ENCODE measurements at regions not wholly inside any gene's neighbourhood (a gene's known extent, or its start where the extent isn't known, plus 50 kb on each side); places are given as distances from the start of the nearest gene placed in this dataset.
"Not testable (repeated sequence)": the region's sequence is repeated elsewhere in the genome, so short reads cannot be mapped to it uniquely, and the experiment has no call there.

GRCh38 chr22:19603346-19603745, 79.1 kb upstream of the CLDN5 start:
- not testable (repeated sequence) for DNase-seq

GRCh38 chr22:19603767-19604166, 79.6 kb upstream of the CLDN5 start:
- no peak for DNase-seq

GRCh38 chr22:19604711-19605268, 80.6 kb upstream of the CLDN5 start:
- no peak for DNase-seq

GRCh38 chr22:19605508-19606331, 81.5 kb upstream of the CLDN5 start:
- DNase-seq, result no peak

GRCh38 chr22:19606332-19607191, 82.4 kb upstream of the CLDN5 start:
- DNase-seq, result no peak

- DNase-seq, result peak in 1 of 2 donors; percentile 47
Observed at GRCh38 chr22:19607192-19608002, 83.2 kb upstream of the CLDN5 start.

- no peak for DNase-seq
Observed at GRCh38 chr22:19608003-19608690, 83.9 kb upstream of the CLDN5 start.

GRCh38 chr22:19609753-19610152, 85.5 kb upstream of the CLDN5 start:
- DNase-seq, result not testable (repeated sequence)

GRCh38 chr22:19610518-19611253, 86.5 kb upstream of the CLDN5 start:
- peak; percentile 19 to 38 for DNase-seq

- no peak for DNase-seq
Observed at GRCh38 chr22:19611590-19611989, 87.4 kb upstream of the CLDN5 start.

GRCh38 chr22:19612866-19613572, 88.8 kb upstream of the CLDN5 start:
- no peak for DNase-seq

GRCh38 chr22:19614536-19614863, 90.3 kb upstream of the CLDN5 start:
- DNase-seq, result no peak

- no peak for DNase-seq
Observed at GRCh38 chr22:19615001-19615461, 90.8 kb upstream of the CLDN5 start.

GRCh38 chr22:19615867-19616581, 91.8 kb upstream of the CLDN5 start:
- DNase-seq, result no peak

- DNase-seq, result no peak
Observed at GRCh38 chr22:19619144-19620009, 94.9 kb upstream of the SEPTIN5 start.

GRCh38 chr22:19620742-19621371, 93.4 kb upstream of the SEPTIN5 start:
- no peak for DNase-seq

- DNase-seq, result no peak
Observed at GRCh38 chr22:19621373-19622060, 92.8 kb upstream of the SEPTIN5 start.

- DNase-seq, result no peak
Observed at GRCh38 chr22:19622061-19622441, 92.3 kb upstream of the SEPTIN5 start.

Data from stimulated activated CD4-positive, alpha-beta T cell treated with anti-CD3 and anti-CD28 coated beads, Interleukin-2, amount 100 ng/mL, for 48 hours (primary cell).